Ureter (tissue), 1 donor: ENCODE measurements at regions not wholly inside any gene's neighbourhood (a gene's known extent, or its start where the extent isn't known, plus 50 kb on each side); places are given as distances from the start of the nearest gene placed in this dataset.

Experiments used
- DNase-seq: peaks from one replicate; pipeline ENCODE4 v3.0.0-alpha.2; 2020; ENCODE audit warnings: low spot score
- donor health status: DM: yes; HTN: yes; CAD: no.

GRCh38 chr1:87682565-87682964, 353.9 kb downstream of the LMO4 start:
- no peak for DNase-seq

DNA sequence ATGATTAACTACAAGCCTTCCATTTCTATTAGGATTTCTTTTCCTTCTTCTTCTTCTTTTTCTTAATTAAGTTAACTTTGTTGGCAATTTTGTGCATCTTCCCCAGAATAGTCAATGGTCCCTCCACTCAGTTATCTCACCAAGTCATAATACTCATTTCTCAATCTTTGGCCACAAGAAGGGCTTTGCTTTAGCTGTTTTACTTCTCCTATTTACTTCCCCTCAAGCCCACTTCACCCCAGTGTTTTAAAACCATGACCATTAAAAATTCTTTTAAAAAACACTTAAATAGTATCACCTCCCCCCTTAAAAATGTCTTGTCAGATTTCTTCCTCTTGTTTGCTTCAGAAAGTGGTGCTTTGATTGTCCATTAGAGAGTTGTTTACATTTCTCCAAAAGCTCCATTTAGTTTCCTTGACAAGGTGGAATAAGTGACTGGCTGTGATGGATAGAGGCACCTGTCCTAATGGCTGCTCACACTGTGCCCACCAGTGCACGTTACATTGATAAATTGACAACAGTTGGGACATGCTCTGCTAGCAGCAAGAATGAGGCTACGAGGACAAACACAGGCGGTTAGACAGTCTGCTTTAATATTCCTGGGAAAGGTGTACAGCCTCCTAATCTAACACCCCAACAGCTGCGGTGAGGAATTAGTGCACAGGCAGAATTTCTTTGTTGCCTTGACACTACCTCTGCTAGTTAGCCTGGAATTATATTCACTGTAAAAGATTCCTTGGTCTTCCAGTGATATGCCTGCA, 354.7 kb downstream of the LMO4 start:
- no peak for DNase-seq

DNA sequence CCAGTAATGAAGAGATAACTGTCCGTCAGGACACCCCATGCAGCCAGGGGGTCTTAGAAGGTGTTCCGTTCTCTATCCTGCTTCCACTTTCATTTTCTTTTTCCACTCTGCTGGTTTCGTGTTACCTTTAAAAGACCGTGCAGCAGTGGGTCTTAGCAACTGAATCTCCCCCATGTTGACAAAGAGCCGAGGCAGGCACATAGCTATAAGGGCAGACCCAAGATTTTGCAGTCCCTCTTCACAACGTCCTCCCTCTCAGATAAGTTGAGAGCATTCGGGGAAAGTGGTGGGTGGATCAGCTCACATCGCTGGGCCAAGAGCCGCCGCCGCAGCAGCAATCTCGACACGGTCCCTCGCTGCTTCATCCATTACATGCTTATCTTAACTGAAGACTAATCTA, 355.5 kb downstream of the LMO4 start:
- DNase-seq, result peak; percentile 42

DNA sequence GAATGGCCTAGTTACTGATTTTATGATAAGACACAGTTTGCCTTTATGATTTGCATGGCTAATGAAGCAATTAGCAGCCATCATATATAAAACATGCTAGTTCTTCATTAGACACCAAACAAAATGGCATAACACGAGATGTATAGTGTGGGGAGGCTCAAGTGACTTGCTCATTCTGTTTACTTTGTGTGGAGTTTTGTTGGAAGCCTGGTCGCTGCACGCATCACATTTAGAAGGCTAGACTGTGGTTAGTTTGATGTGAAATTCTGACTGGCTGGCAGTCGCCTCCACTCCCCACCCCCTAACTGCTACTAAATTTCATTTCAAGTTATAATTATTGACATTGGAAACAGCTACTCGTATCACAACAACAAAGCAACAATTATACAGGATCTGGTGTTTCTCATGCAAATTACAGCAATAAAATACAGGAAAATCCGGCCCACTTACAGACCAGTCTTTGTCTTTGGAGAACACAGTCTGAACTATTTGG, 356.1 kb downstream of the LMO4 start:
- DNase-seq, result no peak

DNA sequence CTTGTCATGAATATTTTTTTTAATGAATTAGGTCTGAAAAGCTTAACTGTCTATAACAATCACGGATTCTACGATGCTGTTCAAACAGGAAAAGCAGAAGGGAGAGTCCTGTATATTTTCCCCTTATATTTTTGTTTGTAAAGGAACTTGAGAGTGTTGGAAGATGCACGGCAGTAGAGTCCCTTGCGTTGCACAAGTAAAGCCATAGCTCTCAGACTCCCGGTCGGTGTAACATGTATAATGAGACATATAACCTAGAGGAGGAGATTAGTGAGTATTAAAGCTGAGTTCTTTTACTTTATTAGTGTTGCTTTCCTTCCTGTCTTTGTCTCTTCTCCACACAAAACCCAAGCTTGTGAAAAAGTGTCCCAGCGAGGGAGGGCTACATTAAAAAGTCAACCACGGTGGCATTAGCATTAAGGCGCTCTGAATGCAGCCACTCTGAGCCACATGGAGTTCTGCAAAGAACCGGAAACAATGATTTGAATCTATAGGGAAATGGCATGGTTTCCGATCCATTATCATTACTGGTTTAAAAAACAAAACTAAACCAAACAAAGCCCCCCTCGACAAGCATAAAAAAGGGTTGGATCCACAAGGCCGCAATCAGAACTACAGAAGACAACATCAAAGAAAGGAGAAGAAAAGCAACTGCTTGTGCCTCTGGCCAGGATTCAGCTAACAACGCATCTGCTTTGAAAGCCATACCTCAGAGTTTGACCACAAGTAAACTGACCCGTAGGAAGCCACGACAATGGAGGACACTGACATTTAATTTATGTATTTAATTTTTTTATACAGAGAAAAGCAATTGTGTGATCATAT, 356.8 kb downstream of the LMO4 start:
- DNase-seq, result no peak

DNA sequence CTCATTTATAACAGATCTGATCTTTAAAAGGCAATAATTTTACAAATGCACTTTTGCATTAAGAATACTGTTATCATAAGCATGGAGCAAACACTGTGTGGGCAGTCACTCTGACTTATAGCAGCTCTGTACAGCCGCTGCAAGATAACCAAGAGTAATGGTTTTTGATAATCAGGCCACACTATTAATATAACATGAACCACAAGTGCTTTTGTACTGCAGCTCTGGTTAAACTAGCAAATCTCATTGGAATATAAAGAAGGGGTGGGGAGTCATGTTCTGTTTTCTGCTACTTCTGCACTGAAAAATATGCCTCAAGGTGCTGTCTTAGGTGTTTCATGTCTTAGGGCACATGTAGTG, 357.4 kb downstream of the LMO4 start:
- no peak for DNase-seq

DNA sequence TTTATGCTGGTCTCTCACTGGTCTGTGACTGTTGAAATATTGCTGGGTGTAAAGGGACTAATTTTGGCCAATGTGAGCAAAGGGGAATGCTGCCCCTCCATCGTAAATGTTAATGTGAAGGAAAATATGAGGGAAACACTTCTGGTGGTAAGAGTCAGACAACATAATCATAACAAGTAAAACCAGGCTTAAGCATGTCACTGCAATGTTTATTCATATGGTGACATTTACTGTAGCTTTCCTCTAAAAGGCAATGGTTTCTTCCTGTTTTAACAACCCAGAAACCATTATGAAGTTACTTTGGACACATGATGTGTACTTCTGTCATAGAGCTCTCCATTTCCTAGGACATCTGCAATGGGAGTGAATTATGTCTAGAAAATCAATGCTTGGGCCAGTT, 358.0 kb downstream of the LMO4 start:
- no peak for DNase-seq

DNA sequence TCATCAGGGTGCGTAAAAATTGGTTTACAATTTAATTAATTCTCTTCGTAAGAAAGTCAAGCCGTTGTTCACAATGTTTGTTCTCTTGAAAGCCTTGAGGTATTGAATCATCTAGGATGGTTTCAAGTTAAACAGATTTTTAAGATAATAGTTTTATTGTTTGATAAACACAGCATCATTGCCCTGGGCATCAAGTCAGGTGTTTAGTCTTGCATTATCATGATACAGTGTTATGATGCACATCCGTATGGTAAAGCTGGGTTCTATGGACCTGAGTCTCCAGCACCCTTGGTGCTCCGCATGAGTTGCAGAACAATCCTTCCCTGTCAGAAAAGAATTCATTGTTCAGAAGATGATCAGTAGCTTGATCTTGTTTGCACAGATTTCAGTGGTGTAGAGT, 359.5 kb downstream of the LMO4 start:
- no peak for DNase-seq

GRCh38 chr1:87689487-87689886, 360.8 kb downstream of the LMO4 start:
- DNase-seq, result no peak

GRCh38 chr1:87696483-87696882, 367.8 kb downstream of the LMO4 start:
- DNase-seq, result no peak

- DNase-seq, result no peak
Observed at GRCh38 chr1:87702455-87702854, 373.8 kb downstream of the LMO4 start.

DNA sequence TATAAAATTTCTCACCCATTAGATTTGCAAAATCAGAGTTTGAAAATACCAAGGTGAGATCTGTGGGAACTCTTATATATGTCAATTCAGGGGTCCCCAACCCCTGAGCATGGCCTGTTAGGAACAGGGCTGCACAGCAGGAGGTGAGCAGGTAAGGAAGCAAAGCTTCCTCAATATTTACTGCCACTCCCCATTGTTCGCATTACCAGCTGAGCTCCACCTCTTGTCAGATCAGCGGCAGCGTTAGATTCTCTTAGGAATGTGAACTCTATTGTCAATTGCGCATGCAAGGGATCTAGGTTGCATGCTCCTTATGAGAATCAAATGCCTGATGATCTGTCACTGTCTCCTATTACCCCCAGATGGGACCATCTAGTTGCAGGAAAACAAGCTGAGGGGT, 376.6 kb downstream of the LMO4 start:
- DNase-seq, result no peak

- no peak for DNase-seq
Observed at GRCh38 chr1:87706203-87706602, 377.5 kb downstream of the LMO4 start.

GRCh38 chr1:87706779-87707228, 378.1 kb downstream of the LMO4 start:
- no peak for DNase-seq

DNA sequence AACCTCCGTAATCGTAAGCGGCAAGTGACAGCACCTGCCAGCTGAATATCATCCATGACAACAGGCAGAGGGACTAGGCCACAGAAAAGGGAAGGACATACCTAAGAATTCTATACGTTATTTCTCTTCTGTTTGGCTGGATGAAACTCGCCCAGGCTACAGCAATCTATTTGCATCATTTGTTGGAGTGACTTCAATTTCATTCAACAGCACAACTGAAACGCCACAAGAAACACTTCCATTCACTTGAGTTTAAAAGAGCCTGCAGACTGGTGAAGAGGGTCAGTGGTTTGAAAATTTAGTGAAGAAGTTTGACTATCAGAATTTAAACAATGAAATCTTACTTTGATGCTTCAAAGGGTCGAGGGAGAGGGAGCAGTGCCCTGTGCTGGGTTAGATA, 378.7 kb downstream of the LMO4 start:
- no peak for DNase-seq

DNA sequence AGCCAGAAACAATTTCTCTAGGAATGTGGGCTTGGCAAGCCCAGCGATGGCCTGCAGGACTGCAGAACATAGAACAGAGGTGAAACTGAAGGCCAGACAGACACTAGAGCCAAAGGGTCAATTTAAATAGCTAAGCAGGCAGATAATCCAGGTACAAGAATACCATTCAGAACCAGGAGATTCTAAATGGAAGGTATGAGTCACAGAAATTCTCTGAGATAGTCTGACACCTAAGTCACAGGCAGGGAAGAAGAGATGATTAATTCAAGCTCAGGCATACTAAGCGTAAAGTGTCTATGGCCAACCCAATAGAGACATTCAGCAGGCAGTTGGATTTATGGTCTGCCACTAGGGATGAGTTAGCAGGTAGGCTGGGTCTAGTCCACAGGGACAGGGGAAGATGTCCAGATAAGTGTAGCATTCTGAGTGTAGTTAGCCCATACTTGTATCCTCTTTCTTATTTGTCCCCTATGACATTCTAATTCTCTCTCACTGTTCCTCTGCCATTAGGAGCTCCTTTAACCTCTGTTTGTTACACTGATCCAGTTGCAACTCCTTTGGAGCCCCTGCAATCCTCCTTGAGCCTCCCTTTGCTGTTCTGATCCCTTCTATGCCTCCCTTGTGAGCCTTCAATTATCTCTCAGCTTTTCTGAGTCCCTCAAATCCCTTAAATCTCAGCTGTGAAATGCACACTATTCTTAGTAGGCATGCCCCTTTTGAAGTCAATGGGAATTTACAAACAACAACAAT, 383.8 kb downstream of the LMO4 start:
- DNase-seq, result no peak

- DNase-seq, result no peak
Observed at GRCh38 chr1:87714278-87714677, 385.6 kb downstream of the LMO4 start.

- no peak for DNase-seq
Observed at GRCh38 chr1:87715052-87715451, 386.4 kb downstream of the LMO4 start.

GRCh38 chr1:87715471-87715870, 386.8 kb downstream of the LMO4 start:
- DNase-seq, result no peak

DNA sequence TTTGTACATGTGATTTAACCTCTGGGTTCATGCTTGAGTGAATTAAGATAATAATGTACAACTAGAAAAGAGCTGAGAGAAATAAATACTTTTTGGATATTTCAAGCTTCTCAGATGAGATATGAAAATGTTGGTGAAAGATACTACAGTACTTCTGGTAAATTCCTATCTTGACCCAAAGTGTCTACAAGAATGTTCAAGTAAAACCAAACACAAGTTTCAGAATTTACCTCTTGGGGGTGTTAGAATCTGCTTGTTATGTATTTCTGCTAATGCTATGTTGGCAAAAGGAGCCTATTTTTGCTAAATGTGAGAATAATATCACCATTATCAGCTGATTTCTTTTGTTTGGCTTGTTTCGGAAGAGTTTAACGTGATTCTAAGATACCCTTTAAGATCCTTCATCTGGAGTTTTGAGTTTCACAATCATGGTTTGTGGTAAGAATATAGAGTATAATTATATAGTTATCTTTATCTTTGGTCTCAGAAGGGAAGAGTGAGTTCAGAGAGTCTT, 388.5 kb downstream of the LMO4 start:
- no peak for DNase-seq

- no peak for DNase-seq
Observed at GRCh38 chr1:87718241-87718950, 389.7 kb downstream of the LMO4 start.

GRCh38 chr1:87719658-87720057, 391.0 kb downstream of the LMO4 start:
- DNase-seq, result no peak
